Activated CD8-positive, alpha-beta memory T cell treated with anti-CD3 and anti-CD28 coated beads, Interleukin-2, amount 10 ng/mL, durations not matched to agents 7 days and 5 days (primary cell): ENCODE measurements at regions not wholly inside any gene's neighbourhood (a gene's known extent, or its start where the extent isn't known, plus 50 kb on each side); places are given as distances from the start of the nearest gene placed in this dataset.

ENCODE experiments used
- ATAC-seq: fragments of 150-1000 bp; cut with Tn5 transposase; one replicate; pipeline ENCODE4 v1.10.0; 2021; ENCODE audit warnings: moderate library complexity
- CTCF ChIA-PET: fragments of 350-600 bp; sonication (Branson Sonifier 250); formaldehyde crosslinking; loops from one replicate; lab custom pipeline; 2021; ENCODE audit warnings: antibody characterized with exemption; lab: Charles Lee
- DNase-seq: peaks from one replicate; pipeline ENCODE4 v3.0.0-alpha.2; 2020
- H3K27ac Mint-ChIP-seq: one replicate; pipeline ENCODE4 v1.8.0; 2021; ENCODE audit warnings: mild to moderate bottlenecking, mixed read lengths
- H3K27me3 Mint-ChIP-seq: one replicate; pipeline ENCODE4 v1.8.0; 2021; ENCODE audit warnings: mixed read lengths
- H3K36me3 Mint-ChIP-seq: one replicate; pipeline ENCODE4 v1.8.0; 2021; ENCODE audit warnings: mild to moderate bottlenecking, mixed read lengths
- H3K4me1 Mint-ChIP-seq: one replicate; pipeline ENCODE4 v1.8.0; 2021; ENCODE audit warnings: mixed read lengths
- H3K4me3 Mint-ChIP-seq: one replicate; pipeline ENCODE4 v1.8.0; 2021; ENCODE audit warnings: mild to moderate bottlenecking, moderate library complexity, mixed read lengths
- H3K9me3 Mint-ChIP-seq: one replicate; pipeline ENCODE4 v1.8.0; 2022; ENCODE audit warnings: low read depth, mixed read lengths

DNA sequence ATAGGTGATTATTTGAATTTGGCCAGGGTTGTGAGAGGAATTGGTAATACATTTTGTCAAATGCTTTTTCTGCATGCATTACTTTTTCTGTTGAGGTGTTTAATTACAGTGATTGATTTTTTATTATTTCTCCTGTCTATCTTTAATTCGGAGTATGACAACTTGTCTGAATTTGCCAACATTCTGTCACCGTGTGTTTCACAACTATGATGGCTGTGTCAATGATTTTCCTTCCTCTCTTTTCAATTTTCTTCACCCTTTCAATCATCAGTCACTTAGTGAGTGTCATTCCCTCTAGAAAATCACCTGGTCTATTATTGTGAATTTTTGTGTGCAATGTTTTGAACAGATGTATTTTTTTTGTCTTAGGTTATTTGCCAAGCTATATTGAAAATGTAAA, 1221.4 kb upstream of the CDH18 start:
- Mint-ChIP-seq H3K36me3 (no peaks in the 10 kb centered on the region), H3K27me3 (no peaks in the 10 kb centered on the region), H3K27ac (no peak overlapping the region), H3K4me1 (no peaks in the 10 kb centered on the region), H3K9me3 (peaks cover 2% of the 10 kb centered on the region), H3K4me3 (no peak overlapping the region)
- CTCF ChIA-PET: no interaction called here
- no peak for DNase-seq
- no peak for ATAC-seq

DNA sequence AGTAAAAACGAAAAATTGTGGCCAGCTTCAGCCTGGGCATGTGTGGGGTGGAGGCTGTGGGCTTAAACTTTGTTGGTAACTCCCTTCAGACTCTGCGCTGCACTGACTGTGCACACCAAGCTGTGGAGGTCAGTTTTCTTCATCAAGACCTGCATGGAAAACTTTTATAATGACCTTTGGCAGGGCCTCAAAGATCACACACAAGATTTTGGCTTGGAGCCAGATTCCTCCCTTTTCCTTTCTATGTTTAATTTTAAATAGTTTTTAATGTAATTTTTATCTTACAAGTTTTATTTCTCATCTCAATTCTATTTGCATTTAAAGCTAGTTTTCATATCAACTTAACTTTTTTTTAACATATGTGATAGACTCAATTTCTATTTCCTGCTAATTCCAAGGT, 1211.1 kb upstream of the CDH18 start:
- DNase-seq: no peak
- CTCF ChIA-PET: no interaction called here
- no peak overlapping the region for H3K27ac Mint-ChIP-seq

DNA sequence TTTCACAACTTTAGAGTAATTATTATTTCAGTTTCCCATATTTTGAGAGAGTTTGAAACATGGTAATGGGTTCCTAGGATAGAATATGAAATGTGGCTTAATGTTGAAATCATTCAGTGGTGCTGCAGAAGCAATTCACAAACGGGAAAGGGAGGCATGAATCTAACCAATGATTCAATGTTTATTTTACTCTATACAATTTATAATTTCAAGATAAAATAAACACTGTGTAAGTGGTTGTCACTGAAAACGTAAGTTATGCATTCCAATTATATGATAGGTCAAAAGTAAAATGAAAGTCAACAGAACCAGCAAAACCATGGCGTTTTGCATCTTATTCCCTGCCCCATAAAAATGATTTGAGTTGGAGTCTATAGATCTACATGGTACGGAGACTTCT, 1207.1 kb upstream of the CDH18 start:
- H3K27ac Mint-ChIP-seq: no peak overlapping the region
- no peaks in the 10 kb centered on the region for H3K27me3 Mint-ChIP-seq
- no peak for ATAC-seq
- no peaks in the 10 kb centered on the region for H3K36me3 Mint-ChIP-seq
- H3K4me1 Mint-ChIP-seq: no peaks in the 10 kb centered on the region
- H3K4me3 Mint-ChIP-seq: no peak overlapping the region
- H3K9me3 Mint-ChIP-seq: peaks cover 9% of the 10 kb centered on the region
- DNase-seq: no peak
- CTCF ChIA-PET: no interaction called here

More for the DNA sequence above, 1211.1 kb upstream of the CDH18 start:
- H3K27me3 Mint-ChIP-seq: no peaks in the 10 kb centered on the region
- H3K36me3 Mint-ChIP-seq: no peaks in the 10 kb centered on the region
- no peak overlapping the region for H3K4me3 Mint-ChIP-seq
- peaks cover 9% of the 10 kb centered on the region for H3K9me3 Mint-ChIP-seq
- ATAC-seq: no peak
- H3K4me1 Mint-ChIP-seq: no peaks in the 10 kb centered on the region

DNA sequence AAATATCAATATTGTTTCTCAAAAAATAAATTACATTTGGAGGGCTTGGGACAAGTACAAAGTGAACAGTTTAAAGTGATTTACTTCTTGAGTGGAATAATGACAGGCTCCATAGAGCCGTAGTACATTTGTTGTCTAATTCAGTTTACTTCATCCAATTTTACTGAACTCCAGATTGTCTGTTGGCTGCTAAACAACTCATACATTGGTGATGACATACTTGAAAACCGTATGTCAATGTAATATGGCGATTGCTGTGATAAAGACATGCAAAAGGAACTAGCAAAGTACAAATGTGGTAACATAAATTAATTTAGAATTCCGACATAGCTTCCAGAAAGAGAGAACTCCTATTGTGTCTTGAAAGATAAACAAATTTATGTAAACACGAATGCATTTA, 1197.5 kb upstream of the CDH18 start:
- ATAC-seq (no peak), DNase-seq (no peak)
- no peak overlapping the region for H3K27ac Mint-ChIP-seq
- CTCF ChIA-PET: no interaction called here
- no peaks in the 10 kb centered on the region for H3K36me3 Mint-ChIP-seq
- H3K4me1 Mint-ChIP-seq: no peaks in the 10 kb centered on the region
- peaks cover 10% of the 10 kb centered on the region for H3K9me3 Mint-ChIP-seq
- H3K4me3 Mint-ChIP-seq: no peak overlapping the region
- H3K27me3 Mint-ChIP-seq: no peaks in the 10 kb centered on the region

DNA sequence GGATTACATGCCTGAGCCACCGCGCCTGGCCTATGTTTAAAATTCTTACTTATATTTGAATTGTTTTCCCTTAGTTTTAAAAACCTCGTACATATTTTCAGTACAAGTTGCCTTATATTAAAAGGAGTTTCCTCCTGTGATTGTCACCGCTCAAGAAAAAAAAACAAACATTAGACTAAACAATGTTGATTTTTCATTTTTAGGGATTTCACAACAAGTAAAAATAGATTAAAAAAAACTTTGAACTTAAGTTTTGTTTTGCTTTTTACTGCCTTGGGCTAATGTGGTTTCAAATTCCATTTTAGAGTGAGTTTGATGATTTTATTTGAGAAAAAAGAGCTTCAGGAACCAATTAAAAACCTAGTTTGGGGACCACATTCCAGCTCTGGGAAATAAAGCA, 1196.6 kb upstream of the CDH18 start:
- DNase-seq (no peak), ATAC-seq (no peak)
- Mint-ChIP-seq H3K27ac (no peak overlapping the region), H3K36me3 (no peaks in the 10 kb centered on the region), H3K4me1 (no peaks in the 10 kb centered on the region), H3K4me3 (no peak overlapping the region), H3K9me3 (peaks cover 15% of the 10 kb centered on the region), H3K27me3 (no peaks in the 10 kb centered on the region)
- CTCF ChIA-PET: no interaction called here

DNA sequence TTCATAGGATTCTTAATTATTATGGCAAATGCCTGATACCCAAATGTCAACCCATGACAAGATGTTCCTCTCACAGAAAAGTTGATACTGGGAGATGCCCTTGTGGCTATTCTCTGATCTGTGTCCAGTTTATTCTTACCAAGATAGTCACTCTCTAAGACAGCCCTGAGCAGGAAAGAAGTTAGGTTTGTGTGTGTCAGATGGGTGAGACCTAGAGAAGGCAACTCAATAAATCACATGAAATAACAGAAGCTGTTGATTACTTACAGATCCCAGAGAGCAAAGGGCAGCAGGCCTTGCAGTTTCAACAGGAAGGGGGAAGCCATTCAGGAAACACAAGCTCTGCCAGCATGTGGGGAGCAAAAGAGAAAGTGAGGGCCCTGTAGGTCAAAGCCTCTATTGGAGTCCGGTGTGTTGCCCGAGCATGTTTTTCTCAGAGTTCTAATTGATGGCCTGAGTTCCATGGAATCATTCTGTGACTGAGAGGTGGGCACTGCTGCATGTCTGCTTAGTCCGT, 1193.7 kb upstream of the CDH18 start:
- peaks cover 11% of the 10 kb centered on the region for H3K9me3 Mint-ChIP-seq
- no peaks in the 10 kb centered on the region for H3K36me3 Mint-ChIP-seq
- no peak for ATAC-seq
- H3K27me3 Mint-ChIP-seq: no peaks in the 10 kb centered on the region
- H3K27ac Mint-ChIP-seq: no peak overlapping the region
- no peak overlapping the region for H3K4me3 Mint-ChIP-seq
- no peaks in the 10 kb centered on the region for H3K4me1 Mint-ChIP-seq
- CTCF ChIA-PET: no interaction called here
- DNase-seq: no peak

DNA sequence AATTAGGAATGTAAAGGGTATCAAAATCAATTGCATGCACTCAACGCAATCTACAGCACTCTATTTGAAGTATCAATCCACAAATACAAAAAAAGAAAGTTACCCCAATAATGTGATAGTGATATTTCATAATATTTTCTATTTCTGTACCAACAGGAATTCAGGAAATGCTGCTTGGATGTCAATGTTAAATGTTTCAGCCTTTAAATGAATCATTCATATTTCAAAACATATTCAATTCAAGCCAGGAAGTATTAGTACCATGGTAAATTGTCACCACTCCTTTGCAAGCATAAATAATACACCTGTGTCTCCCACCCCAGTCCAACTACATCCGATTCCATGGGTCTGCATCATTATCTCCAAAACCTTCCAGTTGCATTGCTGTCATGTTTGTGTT, 1185.5 kb upstream of the CDH18 start:
- no peak for ATAC-seq
- Mint-ChIP-seq H3K36me3 (no peaks in the 10 kb centered on the region), H3K9me3 (no peaks in the 10 kb centered on the region), H3K27ac (no peak overlapping the region), H3K27me3 (no peaks in the 10 kb centered on the region), H3K4me1 (no peaks in the 10 kb centered on the region), H3K4me3 (no peak overlapping the region)
- CTCF ChIA-PET: no interaction called here
- DNase-seq: no peak

GRCh38 chr5:21173036-21173435, 1185.0 kb upstream of the CDH18 start:
- Mint-ChIP-seq H3K36me3 (no peaks in the 10 kb centered on the region), H3K27ac (no peak overlapping the region), H3K9me3 (no peaks in the 10 kb centered on the region), H3K27me3 (no peaks in the 10 kb centered on the region), H3K4me3 (no peak overlapping the region), H3K4me1 (no peaks in the 10 kb centered on the region)
- CTCF ChIA-PET: no interaction called here
- DNase-seq: no peak
- ATAC-seq: no peak

- Mint-ChIP-seq H3K4me3 (no peak overlapping the region), H3K36me3 (no peaks in the 10 kb centered on the region), H3K9me3 (no peaks in the 10 kb centered on the region), H3K27ac (no peak overlapping the region), H3K27me3 (no peaks in the 10 kb centered on the region), H3K4me1 (no peaks in the 10 kb centered on the region)
- no peak for DNase-seq
- CTCF ChIA-PET: no interaction called here
- no peak for ATAC-seq
Observed at GRCh38 chr5:21171038-21171437, 1183.0 kb upstream of the CDH18 start.

GRCh38 chr5:21168557-21168956, 1180.6 kb upstream of the CDH18 start:
- CTCF ChIA-PET: no interaction called here
- Mint-ChIP-seq H3K27me3 (no peaks in the 10 kb centered on the region), H3K36me3 (no peaks in the 10 kb centered on the region), H3K4me3 (no peak overlapping the region), H3K4me1 (no peaks in the 10 kb centered on the region), H3K27ac (no peak overlapping the region), H3K9me3 (no peaks in the 10 kb centered on the region)
- DNase-seq: no peak
- no peak for ATAC-seq

DNA sequence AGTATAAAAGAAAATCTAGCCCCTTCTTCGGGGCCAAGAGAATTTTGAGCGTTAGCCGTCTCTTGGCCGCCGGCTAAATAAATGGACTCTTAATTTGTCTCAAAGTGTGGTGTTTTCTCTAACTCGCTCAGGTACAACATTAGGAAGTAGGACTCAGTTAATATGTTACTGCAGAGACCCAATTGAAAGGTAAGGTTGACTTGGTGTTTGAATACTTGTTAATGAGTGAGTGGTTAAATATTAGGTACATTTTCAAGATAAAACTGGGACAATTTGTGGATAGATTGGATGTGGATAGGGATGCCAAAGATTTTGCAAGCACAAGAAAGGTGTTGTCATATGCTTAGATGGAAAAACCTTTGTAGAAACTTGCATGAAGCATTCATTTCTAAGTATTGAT, 1177.3 kb upstream of the CDH18 start:
- H3K27ac Mint-ChIP-seq: no peak overlapping the region
- no peaks in the 10 kb centered on the region for H3K27me3 Mint-ChIP-seq
- H3K4me1 Mint-ChIP-seq: no peaks in the 10 kb centered on the region
- H3K9me3 Mint-ChIP-seq: no peaks in the 10 kb centered on the region
- DNase-seq: no peak
- no peak overlapping the region for H3K4me3 Mint-ChIP-seq
- no peak for ATAC-seq
- CTCF ChIA-PET: no interaction called here
- no peaks in the 10 kb centered on the region for H3K36me3 Mint-ChIP-seq

GRCh38 chr5:21164425-21164824, 1176.4 kb upstream of the CDH18 start:
- no peaks in the 10 kb centered on the region for H3K4me1 Mint-ChIP-seq
- CTCF ChIA-PET: no interaction called here
- H3K36me3 Mint-ChIP-seq: no peaks in the 10 kb centered on the region
- ATAC-seq (no peak), DNase-seq (no peak)
- no peak overlapping the region for H3K4me3 Mint-ChIP-seq
- H3K27me3 Mint-ChIP-seq: no peaks in the 10 kb centered on the region
- peaks cover 2% of the 10 kb centered on the region for H3K9me3 Mint-ChIP-seq
- no peak overlapping the region for H3K27ac Mint-ChIP-seq

GRCh38 chr5:21159510-21160059, 1171.6 kb upstream of the CDH18 start:
- H3K27me3 Mint-ChIP-seq: no peaks in the 10 kb centered on the region
- H3K27ac Mint-ChIP-seq: no peak overlapping the region
- H3K36me3 Mint-ChIP-seq: no peaks in the 10 kb centered on the region
- H3K4me1 Mint-ChIP-seq: no peaks in the 10 kb centered on the region
- ATAC-seq (no peak), DNase-seq (no peak)
- H3K4me3 Mint-ChIP-seq: no peak overlapping the region
- peaks cover 8% of the 10 kb centered on the region for H3K9me3 Mint-ChIP-seq
- CTCF ChIA-PET: no interaction called here

DNA sequence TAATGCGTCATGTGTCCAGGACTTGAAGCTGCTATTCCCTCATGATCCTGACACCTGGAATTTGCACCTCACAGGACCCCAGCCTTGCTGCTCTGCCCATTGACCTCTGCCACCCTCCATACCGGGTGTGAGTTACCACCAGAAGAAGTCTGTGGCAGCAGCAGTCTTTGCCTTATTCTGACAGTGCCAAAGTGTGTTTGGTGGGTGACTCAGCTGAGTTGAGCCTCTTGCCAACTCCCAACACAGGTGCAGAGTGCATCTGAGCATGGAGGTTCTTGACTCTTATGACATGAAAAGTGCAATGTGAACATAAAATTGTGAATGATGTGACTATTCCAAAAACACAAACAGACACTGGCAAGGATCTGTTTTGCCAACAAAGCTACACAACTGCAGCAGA, 1166.5 kb upstream of the CDH18 start:
- H3K36me3 Mint-ChIP-seq: no peaks in the 10 kb centered on the region

GRCh38 chr5:21152611-21153010, 1164.6 kb upstream of the CDH18 start:
- H3K27me3 Mint-ChIP-seq: no peaks in the 10 kb centered on the region
- peaks cover 5% of the 10 kb centered on the region for H3K9me3 Mint-ChIP-seq
- no peaks in the 10 kb centered on the region for H3K4me1 Mint-ChIP-seq
- no peaks in the 10 kb centered on the region for H3K36me3 Mint-ChIP-seq
- H3K4me3 Mint-ChIP-seq: no peak overlapping the region
- CTCF ChIA-PET: no interaction called here
- no peak for ATAC-seq
- DNase-seq: no peak
- H3K27ac Mint-ChIP-seq: no peak overlapping the region

More for the DNA sequence above, 1166.5 kb upstream of the CDH18 start:
- H3K4me3 Mint-ChIP-seq: no peak overlapping the region
- H3K27me3 Mint-ChIP-seq: no peaks in the 10 kb centered on the region
- CTCF ChIA-PET: no interaction called here
- ATAC-seq (no peak), DNase-seq (no peak)
- H3K4me1 Mint-ChIP-seq: no peaks in the 10 kb centered on the region
- H3K9me3 Mint-ChIP-seq: peaks cover 6% of the 10 kb centered on the region
- H3K27ac Mint-ChIP-seq: no peak overlapping the region
